ENCODE measurements at regions not wholly inside any gene's neighbourhood (a gene's known extent, or its start where the extent isn't known, plus 50 kb on each side); places are given as distances from the start of the nearest gene placed in this dataset.

- no peak overlapping the region for H3K27ac ChIP-seq (ENCODE audit: low read depth)
- no peaks in the 10 kb centered on the region for H3K4me1 ChIP-seq (ENCODE audit: insufficient read depth)
- no peak overlapping the region for H3K27ac Mint-ChIP-seq
- no peak overlapping the region for H3K4me3 Mint-ChIP-seq
- no peaks in the 10 kb centered on the region for H4K20me1 ChIP-seq (replicated peaks; ENCODE audit: insufficient read depth)
- H3K9me2 ChIP-seq (ENCODE audit: insufficient read depth) = no peaks in the 10 kb centered on the region
- H3K4me3 ChIP-seq = no peak overlapping the region
- H3K27me3 ChIP-seq (ENCODE audit: insufficient read depth) = no peaks in the 10 kb centered on the region
- H3K36me3 ChIP-seq (ENCODE audit: insufficient read depth) = no peaks in the 10 kb centered on the region
- H3K4me2 ChIP-seq = no peak overlapping the region
- H3K79me2 ChIP-seq (replicated peaks; ENCODE audit: insufficient read depth) = no peaks in the 10 kb centered on the region
- no peak for TF ChIP-seq STAT1 (IDR thresholded peaks at IDR 0.05; ENCODE audit: unreplicated experiment)
- TF ChIP-seq POLR2AphosphoS5 (IDR thresholded peaks at IDR 0.05; ENCODE audit: low read depth) = no peak
- TF ChIP-seq EZH2phosphoT487 (IDR thresholded peaks at IDR 0.05; ENCODE audit: unreplicated experiment) = no peak
- TF ChIP-seq CREB1 (CRISPR knock-in tag; IDR thresholded peaks at IDR 0.05; ENCODE audit: low read depth) = no peak
- ATAC-seq (no peak), DNase-seq (ENCODE audit: low spot score) (no peak)
- no peaks in the 10 kb centered on the region for H3F3A ChIP-seq (replicated peaks; ENCODE audit: low read depth)
- H3K36me3 Mint-ChIP-seq (ENCODE audit: low read depth) = no peaks in the 10 kb centered on the region
- H2AFZ ChIP-seq = no peak overlapping the region
- no peaks in the 10 kb centered on the region for H3K27me3 Mint-ChIP-seq (ENCODE audit: insufficient read depth, low read depth, poor library complexity)
- H3K4me1 Mint-ChIP-seq = no peaks in the 10 kb centered on the region
- H3K9me3 Mint-ChIP-seq = no peaks in the 10 kb centered on the region
Observed at GRCh38 chr13:57546942-57547341, 84.6 kb upstream of the PCDH17 start.

- no peak overlapping the region for H3K27ac ChIP-seq (ENCODE audit: low read depth)
- H3K27me3 ChIP-seq (ENCODE audit: insufficient read depth) = no peaks in the 10 kb centered on the region
- no peaks in the 10 kb centered on the region for H3K9me2 ChIP-seq (ENCODE audit: insufficient read depth)
- H3F3A ChIP-seq (replicated peaks; ENCODE audit: low read depth) = no peaks in the 10 kb centered on the region
- Mint-ChIP-seq H3K4me3 (no peak overlapping the region), H3K27ac (no peak overlapping the region), H3K9me3 (peaks cover 6% of the 10 kb centered on the region; the same call in 2 of the 3 replicates), H3K36me3 (ENCODE audit: low read depth) (peaks cover 3% of the 10 kb centered on the region; the same call in 1 of the 3 replicates), H3K27me3 (ENCODE audit: insufficient read depth, low read depth, poor library complexity) (no peaks in the 10 kb centered on the region), H3K4me1 (no peaks in the 10 kb centered on the region)
- H2AFZ ChIP-seq = peak overlapping the region; percentile 63; the same call in 1 of the 2 replicates
- H3K4me1 ChIP-seq (ENCODE audit: insufficient read depth) = no peaks in the 10 kb centered on the region
- no peak overlapping the region for H3K4me2 ChIP-seq
- no peak overlapping the region for H3K4me3 ChIP-seq
- H3K79me2 ChIP-seq (replicated peaks; ENCODE audit: insufficient read depth) = no peaks in the 10 kb centered on the region
- no peaks in the 10 kb centered on the region for H3K36me3 ChIP-seq (ENCODE audit: insufficient read depth)
- H4K20me1 ChIP-seq (replicated peaks; ENCODE audit: insufficient read depth) = no peaks in the 10 kb centered on the region
- DNase-seq (ENCODE audit: low spot score) (no peak), ATAC-seq (no peak)
- TF ChIP-seq EZH2 (IDR thresholded peaks at IDR 0.05; ENCODE audit: low read depth, unreplicated experiment) (no peak), NANOG (IDR thresholded peaks at IDR 0.05; ENCODE audit: borderline replicate concordance) (no peak), POLR2AphosphoS5 (IDR thresholded peaks at IDR 0.05; ENCODE audit: low read depth) (no peak), EZH2phosphoT487 (IDR thresholded peaks at IDR 0.05; ENCODE audit: unreplicated experiment) (no peak), ZNF114 (CRISPR knock-in tag; IDR thresholded peaks at IDR 0.05) (no peak), ZNF462 (CRISPR knock-in tag; IDR thresholded peaks at IDR 0.05) (no peak), ZNF331 (CRISPR knock-in tag; IDR thresholded peaks at IDR 0.05; ENCODE audit: low read depth) (no peak), REST (IDR thresholded peaks at IDR 0.05; ENCODE audit: unreplicated experiment) (no peak), ETS1 (IDR thresholded peaks at IDR 0.05) (no peak)
Observed at GRCh38 chr13:57552437-57552836, 79.1 kb upstream of the PCDH17 start.

Data from GM23338 (cell line).